PC-3 (cell line): ENCODE measurements at regions not wholly inside any gene's neighbourhood (a gene's known extent, or its start where the extent isn't known, plus 50 kb on each side); places are given as distances from the start of the nearest gene placed in this dataset.

Experiments
- ATAC-seq: fragments of 200-7000 bp; cut with Tn5 transposase; 2 replicates; pipeline ENCODE4 v1.9.1; 2020; ENCODE audit warnings: mild to moderate bottlenecking, moderate library complexity
- BruUV-seq: library from RNA; stranded (reverse); fragments of 400-500 nt; replicated peaks from 2 replicates; lab custom pipeline; 2021; lab: Mats Ljungman, UMichigan
- CTCF ChIA-PET: fragments of 300-600 bp; sonication (Branson Sonifier 250); formaldehyde crosslinking; loops from one replicate; lab custom pipeline; 2022; ENCODE audit warnings: antibody characterized with exemption; lab: Charles Lee
- POLR2A ChIA-PET: fragments of 300-600 bp; sonication (Branson Sonifier 250); formaldehyde crosslinking; loops from one replicate; lab custom pipeline; 2022; ENCODE audit warnings: antibody characterized with exemption; ENCODE audit not compliant: unreplicated experiment; lab: Charles Lee
- DNase-seq: peaks from one replicate; pipeline ENCODE4 v3.0.0-alpha.2; 2015
- H2AFZ ChIP-seq: fragments of 300-600 bp; sonication (generic); 2 replicates; pipeline ENCODE4 v1.6.0; 2016; ENCODE audit warnings: antibody characterized with exemption, low read length
- H3F3A ChIP-seq: fragments of 300-600 bp; sonication (generic); one replicate; pipeline ENCODE4 v1.6.0; 2017; ENCODE audit warnings: antibody characterized with exemption, low read length, control low read depth, mild to moderate bottlenecking; ENCODE audit not compliant: unreplicated experiment
- H3K27ac ChIP-seq: fragments of 300-600 bp; sonication (generic); 2 replicates; pipeline ENCODE4 v1.5.1; 2016; ENCODE audit warnings: mild to moderate bottlenecking, low read length
- H3K27me3 ChIP-seq: fragments of 300-600 bp; sonication (generic); 2 replicates; pipeline ENCODE4 v1.6.1; 2016; ENCODE audit warnings: low read length, mixed read lengths
- H3K36me3 ChIP-seq: fragments of 300-600 bp; sonication (generic); 2 replicates; pipeline ENCODE4 v1.6.1; 2016; ENCODE audit warnings: low read depth, mixed run types, low read length, mixed read lengths
- H3K4me1 ChIP-seq: fragments of 300-600 bp; sonication (generic); 2 replicates; pipeline ENCODE4 v1.5.1; 2016; ENCODE audit warnings: low read length; ENCODE audit not compliant: insufficient read depth
- H3K4me2 ChIP-seq: fragments of 300-600 bp; sonication (generic); 2 replicates; pipeline ENCODE4 v1.6.0; 2016; ENCODE audit warnings: low read length
- H3K4me3 ChIP-seq: fragments of 300-600 bp; sonication (generic); 2 replicates; pipeline ENCODE4 v1.5.1; 2016; ENCODE audit warnings: mild to moderate bottlenecking, low read length, mixed read lengths
- H3K79me2 ChIP-seq: fragments of 300-600 bp; sonication (generic); 2 replicates; pipeline ENCODE4 v1.6.1; 2017; ENCODE audit warnings: low read length, mixed read lengths
- H3K9ac ChIP-seq: fragments of 300-600 bp; sonication (generic); 2 replicates; pipeline ENCODE4 v1.6.0; 2016; ENCODE audit warnings: mild to moderate bottlenecking, low read length
- H3K9me2 ChIP-seq: fragments of 300-600 bp; sonication (generic); replicated peaks from 2 replicates; pipeline ENCODE4 v1.6.1; 2016; ENCODE audit warnings: mixed run types, low read length, mixed read lengths
- H3K9me3 ChIP-seq: fragments of 300-600 bp; sonication (generic); 2 replicates; pipeline ENCODE4 v1.6.1; 2016; ENCODE audit warnings: low read length, mixed read lengths
- H4K20me1 ChIP-seq: fragments of 300-600 bp; sonication (generic); 2 replicates; pipeline ENCODE4 v1.6.1; 2016; ENCODE audit warnings: low read length, mixed read lengths
- CTCF ChIP-seq: fragments of 300-600 bp; sonication (generic); conservative IDR thresholded peaks from 2 replicates; pipeline ENCODE4 v1.5.1; 2017; ENCODE audit warnings: antibody characterized with exemption, low read depth, mild to moderate bottlenecking, low read length
- EZH2 ChIP-seq: fragments of 300-600 bp; sonication (generic); IDR thresholded peaks from one replicate; pipeline ENCODE4 v1.6.1; 2017; ENCODE audit warnings: antibody characterized with exemption, mild to moderate bottlenecking, low read length; ENCODE audit not compliant: unreplicated experiment
- EZH2phosphoT487 ChIP-seq: fragments of 300-600 bp; sonication (generic); IDR thresholded peaks from 2 replicates; pipeline ENCODE4 v1.6.1; 2018; ENCODE audit warnings: mild to moderate bottlenecking, antibody characterized with exemption, low read length, borderline replicate concordance
- intact Hi-C: fragments of 100-400 bp; cut with micrococcal nuclease; formaldehyde crosslinking; loops from 2 replicates; pipeline ENCODE4 v1.9.0; 2023

DNA sequence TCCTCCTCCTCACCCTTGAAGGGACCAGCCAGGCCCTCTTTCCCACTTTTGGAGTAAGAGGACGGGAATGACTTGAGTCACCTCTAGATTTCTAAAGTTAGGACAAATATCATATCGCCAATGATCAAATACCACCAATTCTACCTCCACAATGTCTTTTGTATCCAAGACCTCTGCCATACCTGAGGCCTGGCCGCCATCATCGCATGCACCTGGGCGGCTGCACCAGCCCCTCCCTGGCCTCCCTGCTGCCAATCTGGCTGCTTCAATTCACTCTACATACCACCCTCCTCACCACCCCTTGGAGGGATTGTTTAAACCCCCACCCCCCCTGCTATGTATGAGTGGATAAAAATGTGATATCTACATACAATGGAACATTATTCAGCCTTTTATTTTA, 75.0 kb upstream of the RALY start:
- H4K20me1 ChIP-seq, result no peaks in the 10 kb centered on the region
- no peak for ATAC-seq
- no peak for DNase-seq
- POLR2A ChIA-PET, result no interaction called here
- H3K79me2 ChIP-seq, result no peaks in the 10 kb centered on the region
- intact Hi-C loops, result loop anchor here (5.0 kb wide), 1 partner anchor 104 kb away; no protein-coding TSS in a partner anchor
- no peaks in the 10 kb centered on the region; the same call in 1 of the 2 replicates for H3K27me3 ChIP-seq
- no peaks in the 10 kb centered on the region for H3K9me3 ChIP-seq
- 0 out of 2 replicates have a peak, but pooled peaks cover 4% of the 10 kb centered on the region for H3K4me1 ChIP-seq
- no TSS peak for BruUV-seq
- H3K9me2 ChIP-seq, result no peaks in the 10 kb centered on the region
- no peak overlapping the region for H3K9ac ChIP-seq
- H3K4me2 ChIP-seq, result no peak overlapping the region
- CTCF ChIA-PET, result no interaction called here
- no peak overlapping the region for H3K27ac ChIP-seq
- no peaks in the 10 kb centered on the region for H3F3A ChIP-seq
- no peak overlapping the region for H3K4me3 ChIP-seq
- TF ChIP-seq EZH2 (no peak), EZH2phosphoT487 (no peak), CTCF (no peak)
- H3K36me3 ChIP-seq, result no peaks in the 10 kb centered on the region
- no peak overlapping the region for H2AFZ ChIP-seq

- Histone ChIP-seq H3K9me3 (no peaks in the 10 kb centered on the region), H4K20me1 (no peaks in the 10 kb centered on the region), H3K27ac (no peak overlapping the region), H3K79me2 (no peaks in the 10 kb centered on the region), H3K4me3 (no peak overlapping the region), H3K9me2 (no peaks in the 10 kb centered on the region), H3K27me3 (no peaks in the 10 kb centered on the region; the same call in 1 of the 2 replicates), H3K36me3 (no peaks in the 10 kb centered on the region), H2AFZ (no peak overlapping the region), H3K4me2 (no peak overlapping the region), H3K9ac (no peak overlapping the region), H3F3A (no peaks in the 10 kb centered on the region), H3K4me1 (0 out of 2 replicates have a peak, but pooled peaks cover 4% of the 10 kb centered on the region)
- TF ChIP-seq CTCF, result no peak
- no peak for TF ChIP-seq EZH2
- no peak for TF ChIP-seq EZH2phosphoT487
- intact Hi-C loops, result loop anchor here (5.0 kb wide), 1 partner anchor 103 kb away; no protein-coding TSS in a partner anchor
- ChIA-PET CTCF (no interaction called here), POLR2A (interaction anchor here (0.6 kb wide), 1 partner anchor 1120 kb away, joined by 3 read pairs; no protein-coding TSS in a partner anchor)
- no TSS peak for BruUV-seq
- ATAC-seq (no peak), DNase-seq (no peak)
Measured at GRCh38 chr20:33919653-33920052, 74.1 kb upstream of the RALY start.

DNA sequence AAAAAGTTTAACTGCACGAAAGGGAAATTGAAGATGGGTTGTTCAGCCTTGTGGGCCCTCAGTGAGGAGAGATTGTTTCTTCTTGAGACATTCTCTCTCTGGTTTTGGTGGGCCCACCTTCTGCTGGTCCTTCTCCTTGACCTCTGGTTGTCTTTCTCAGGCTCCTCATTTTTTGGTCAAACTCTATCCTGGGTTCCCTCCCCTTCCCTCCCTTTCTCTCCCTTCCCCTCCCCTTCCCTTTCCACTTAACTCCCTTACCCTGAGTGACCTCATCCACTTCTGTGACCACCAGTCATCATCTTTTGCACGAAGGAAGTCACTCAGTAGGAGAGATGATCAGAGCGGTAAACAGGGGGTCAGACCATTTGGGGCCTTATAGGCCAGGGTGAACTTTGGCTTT, 71.5 kb upstream of the RALY start:
- DNase-seq (no peak), ATAC-seq (no peak)
- no peaks in the 10 kb centered on the region for H3K79me2 ChIP-seq
- H3F3A ChIP-seq, result no peaks in the 10 kb centered on the region
- BruUV-seq, result no TSS peak
- no peak overlapping the region for H2AFZ ChIP-seq
- no peak overlapping the region for H3K27ac ChIP-seq
- no peak overlapping the region for H3K4me2 ChIP-seq
- intact Hi-C loops, result no loop called here
- no peaks in the 10 kb centered on the region for H3K9me2 ChIP-seq
- H3K4me3 ChIP-seq, result no peak overlapping the region
- H3K4me1 ChIP-seq, result no peaks in the 10 kb centered on the region
- H3K36me3 ChIP-seq, result no peaks in the 10 kb centered on the region
- ChIA-PET POLR2A (no interaction called here), CTCF (no interaction called here)
- H3K9me3 ChIP-seq, result no peaks in the 10 kb centered on the region
- no peak overlapping the region for H3K9ac ChIP-seq
- TF ChIP-seq CTCF (no peak), EZH2phosphoT487 (no peak), EZH2 (no peak)
- no peaks in the 10 kb centered on the region for H4K20me1 ChIP-seq
- peaks cover 5% of the 10 kb centered on the region for H3K27me3 ChIP-seq
